Activated T-cell treated with anti-CD3 and anti-CD28 coated beads, Interleukin-2, amount 50 U/mL, for 72 hours (primary cell): ENCODE measurements at regions not wholly inside any gene's neighbourhood (a gene's known extent, or its start where the extent isn't known, plus 50 kb on each side); places are given as distances from the start of the nearest gene placed in this dataset.
"Not testable (repeated sequence)": the region's sequence is repeated elsewhere in the genome, so short reads cannot be mapped to it uniquely, and the experiment has no call there.

Experiments used
- ATAC-seq, 2 donors: fragments of 150-1000 bp; cut with Tn5 transposase; replicated peaks in 1 of 2; 2 replicates each; pipeline ENCODE4 v1.10.0; 2021; ENCODE audit warnings: moderate library complexity in 2 of 2, mild to moderate bottlenecking in 1 of 2
- DNase-seq, 2 donors: peaks; one replicate each; pipeline ENCODE4 v3.0.0; 2021 to 2022; ENCODE audit warnings: mixed read lengths in 1 of 2
- H3K27ac Mint-ChIP-seq: one replicate; pipeline ENCODE4 v1.8.0; 2022; ENCODE audit warnings: mild to moderate bottlenecking, moderate library complexity, mixed read lengths
- H3K27me3 Mint-ChIP-seq: one replicate; pipeline ENCODE4 v1.8.0; 2022; ENCODE audit warnings: low read depth, mixed read lengths
- H3K36me3 Mint-ChIP-seq, 2 donors: one replicate each; pipeline ENCODE4 v1.8.0; 2022; ENCODE audit warnings: mixed read lengths in 2 of 2, mild to moderate bottlenecking in 1 of 2; ENCODE audit not compliant: insufficient read depth in 2 of 2
- H3K4me1 Mint-ChIP-seq: one replicate; pipeline ENCODE4 v1.8.0; 2022; ENCODE audit warnings: low read depth, mixed read lengths
- H3K4me3 Mint-ChIP-seq, 2 donors: one replicate each; pipeline ENCODE4 v1.8.0; 2022; ENCODE audit warnings: mild to moderate bottlenecking in 2 of 2, mixed read lengths in 2 of 2, moderate library complexity in 2 of 2
- H3K9me3 Mint-ChIP-seq, 2 donors: one replicate each; pipeline ENCODE4 v1.8.0; 2022; ENCODE audit warnings: mixed read lengths in 2 of 2

- Mint-ChIP-seq H3K27me3 (no peaks in the 10 kb centered on the region), H3K4me1 (no peaks in the 10 kb centered on the region), H3K27ac (no peak overlapping the region), H3K9me3 (peaks cover 0 to 3% of the 10 kb centered on the region in 2 donors), H3K4me3 (no peak overlapping the region), H3K36me3 (no peaks in the 10 kb centered on the region)
- no peak for DNase-seq
- no peak for ATAC-seq
These were observed 153.9 kb upstream of the SETMAR start for GRCh38 chr3:4149296-4149695.

DNA sequence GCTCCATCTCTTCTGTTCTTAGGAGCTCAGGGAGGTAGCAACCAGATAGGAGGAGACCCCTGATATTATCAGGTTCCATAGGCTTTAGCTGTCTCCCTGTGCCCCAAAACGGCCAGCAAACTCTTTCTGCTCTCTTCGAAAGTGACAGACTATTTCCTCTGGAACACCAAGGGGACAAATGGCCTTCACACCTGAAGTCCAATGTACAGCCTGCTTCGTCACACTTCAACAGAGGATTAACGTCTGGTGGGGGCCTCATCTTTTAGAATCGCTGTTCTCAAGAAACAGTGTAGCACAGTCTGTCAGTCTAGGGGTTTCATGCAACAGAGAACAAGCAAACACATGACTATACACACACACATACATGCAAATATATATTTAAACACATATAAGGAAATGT is 152.4 kb upstream of the SETMAR start:
- H3K27ac Mint-ChIP-seq, result no peak overlapping the region
- DNase-seq, result no peak
- no peaks in the 10 kb centered on the region for H3K4me1 Mint-ChIP-seq
- peaks cover 0 to 3% of the 10 kb centered on the region in 2 donors for H3K9me3 Mint-ChIP-seq
- ATAC-seq, result no peak
- H3K36me3 Mint-ChIP-seq, result no peaks in the 10 kb centered on the region
- H3K27me3 Mint-ChIP-seq, result no peaks in the 10 kb centered on the region
- H3K4me3 Mint-ChIP-seq, result no peak overlapping the region

DNA sequence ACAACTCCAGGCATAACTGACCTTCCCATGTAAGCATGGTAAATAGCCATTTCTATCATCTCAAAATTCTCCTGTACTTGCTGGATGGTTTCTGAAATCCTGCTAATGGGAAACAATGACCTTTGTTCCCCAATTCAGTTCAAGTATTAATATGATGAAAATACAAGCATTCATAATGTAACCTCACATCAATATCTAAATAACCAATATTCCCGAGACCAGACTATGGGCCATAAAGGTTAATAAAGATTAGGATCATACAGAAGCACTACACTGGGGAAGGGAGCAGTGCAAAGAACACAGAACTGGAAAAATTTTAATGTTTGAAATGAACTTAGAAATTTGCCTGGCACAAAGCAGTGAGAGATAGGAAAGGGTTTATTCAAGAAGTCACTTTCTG is 151.3 kb upstream of the SETMAR start:
- Mint-ChIP-seq H3K4me1 (no peaks in the 10 kb centered on the region), H3K27me3 (no peaks in the 10 kb centered on the region), H3K4me3 (no peak overlapping the region), H3K27ac (no peak overlapping the region), H3K9me3 (peaks cover 0 to 3% of the 10 kb centered on the region in 2 donors), H3K36me3 (no peaks in the 10 kb centered on the region)
- ATAC-seq, result no peak
- DNase-seq, result no peak

GRCh38 chr3:4153771-4154170 is 149.4 kb upstream of the SETMAR start:
- Mint-ChIP-seq H3K4me3 (no peak overlapping the region), H3K27me3 (no peaks in the 10 kb centered on the region), H3K36me3 (no peaks in the 10 kb centered on the region), H3K27ac (no peak overlapping the region), H3K4me1 (no peaks in the 10 kb centered on the region), H3K9me3 (no peaks in the 10 kb centered on the region)
- DNase-seq, result no peak
- ATAC-seq, result no peak

- no peaks in the 10 kb centered on the region for H3K36me3 Mint-ChIP-seq
- no peaks in the 10 kb centered on the region for H3K27me3 Mint-ChIP-seq
- ATAC-seq, result no peak
- no peak overlapping the region for H3K27ac Mint-ChIP-seq
- H3K4me1 Mint-ChIP-seq, result no peaks in the 10 kb centered on the region
- DNase-seq, result no peak
- H3K9me3 Mint-ChIP-seq, result peaks cover 2 to 4% of the 10 kb centered on the region in 2 donors
- H3K4me3 Mint-ChIP-seq, result no peak overlapping the region
These were observed 144.8 kb upstream of the SETMAR start for GRCh38 chr3:4158329-4158728.

- ATAC-seq (no peak), DNase-seq (no peak)
- Mint-ChIP-seq H3K27me3 (no peaks in the 10 kb centered on the region), H3K9me3 (peaks cover 4% of the 10 kb centered on the region in 2 donors), H3K27ac (no peak overlapping the region), H3K36me3 (no peaks in the 10 kb centered on the region), H3K4me1 (no peaks in the 10 kb centered on the region), H3K4me3 (no peak overlapping the region)
These were observed 141.1 kb upstream of the SETMAR start for GRCh38 chr3:4162096-4162495.

- Mint-ChIP-seq H3K36me3 (no peaks in the 10 kb centered on the region), H3K27me3 (no peaks in the 10 kb centered on the region), H3K9me3 (peaks cover 4% of the 10 kb centered on the region in 2 donors), H3K27ac (no peak overlapping the region), H3K4me3 (no peak overlapping the region), H3K4me1 (no peaks in the 10 kb centered on the region)
- ATAC-seq (no peak), DNase-seq (no peak)
These were observed 140.2 kb upstream of the SETMAR start for GRCh38 chr3:4163011-4163410.

- no peak overlapping the region for H3K4me3 Mint-ChIP-seq
- H3K27me3 Mint-ChIP-seq, result no peaks in the 10 kb centered on the region
- no peak for ATAC-seq
- no peak overlapping the region for H3K27ac Mint-ChIP-seq
- peaks cover 0 to 3% of the 10 kb centered on the region in 2 donors for H3K9me3 Mint-ChIP-seq
- no peaks in the 10 kb centered on the region for H3K4me1 Mint-ChIP-seq
- H3K36me3 Mint-ChIP-seq, result no peaks in the 10 kb centered on the region
- no peak for DNase-seq
These were observed 136.6 kb upstream of the SETMAR start for GRCh38 chr3:4166540-4166939.

DNA sequence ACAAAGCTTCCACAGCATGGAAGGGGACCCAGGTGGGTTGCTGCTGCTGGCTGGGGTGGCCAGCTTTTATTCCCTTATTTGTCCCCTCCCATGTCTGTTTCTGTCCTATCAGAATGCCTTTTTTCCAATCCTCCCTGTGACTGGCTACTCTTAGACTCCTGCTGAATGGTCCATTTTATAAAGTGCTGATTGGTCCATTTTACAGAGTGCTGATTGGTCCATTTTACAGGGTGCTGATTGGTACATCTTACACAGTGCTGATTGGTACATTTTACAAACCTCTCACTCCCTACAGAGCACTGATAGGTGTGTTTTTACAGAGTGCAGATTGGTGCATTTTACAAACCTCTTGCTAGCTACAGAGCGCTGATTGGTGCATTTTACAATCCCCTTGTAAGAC is 135.9 kb upstream of the SETMAR start:
- H3K27me3 Mint-ChIP-seq, H3K36me3 Mint-ChIP-seq, H3K27ac Mint-ChIP-seq, H3K4me1 Mint-ChIP-seq, ATAC-seq, H3K9me3 Mint-ChIP-seq, H3K4me3 Mint-ChIP-seq, DNase-seq: not testable (repeated sequence)

DNA sequence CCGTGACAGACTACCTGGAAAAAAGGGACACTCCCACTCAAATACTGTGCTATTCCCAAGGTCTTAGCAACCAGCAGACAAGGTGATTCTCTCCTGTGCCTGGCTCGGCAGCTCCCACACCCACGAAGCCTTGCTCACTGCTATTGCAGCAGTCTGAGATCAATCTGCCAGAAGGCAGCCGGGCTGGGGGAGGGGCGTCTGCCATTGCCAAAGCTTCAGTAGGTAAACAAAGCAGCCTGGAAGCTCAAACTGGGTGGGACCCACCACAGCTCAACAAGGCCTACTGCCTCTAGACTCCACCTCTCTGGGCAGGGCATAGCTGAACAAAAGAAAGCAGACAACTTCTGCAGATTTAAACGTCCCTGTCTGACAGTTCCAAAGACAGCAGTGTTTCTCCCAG is 128.4 kb upstream of the SETMAR start:
- no peak for DNase-seq
- H3K27me3 Mint-ChIP-seq, result no peaks in the 10 kb centered on the region
- no peak for ATAC-seq
- no peaks in the 10 kb centered on the region for H3K4me1 Mint-ChIP-seq
- no peak overlapping the region for H3K27ac Mint-ChIP-seq
- H3K36me3 Mint-ChIP-seq, result peaks cover 2% of the 10 kb centered on the region in 2 donors
- H3K4me3 Mint-ChIP-seq, result no peak overlapping the region
- H3K9me3 Mint-ChIP-seq, result peaks cover 10 to 20% of the 10 kb centered on the region in 2 donors

GRCh38 chr3:4191971-4192370 is 111.2 kb upstream of the SETMAR start:
- Mint-ChIP-seq H3K27ac (no peak overlapping the region), H3K4me3 (no peak overlapping the region), H3K4me1 (no peaks in the 10 kb centered on the region), H3K36me3 (no peaks in the 10 kb centered on the region), H3K27me3 (no peaks in the 10 kb centered on the region), H3K9me3 (peaks cover 0 to 3% of the 10 kb centered on the region in 2 donors)
- ATAC-seq (no peak), DNase-seq (no peak)

- DNase-seq, result no peak
- H3K36me3 Mint-ChIP-seq, result no peaks in the 10 kb centered on the region
- no peaks in the 10 kb centered on the region for H3K4me1 Mint-ChIP-seq
- H3K27ac Mint-ChIP-seq, result no peak overlapping the region
- no peaks in the 10 kb centered on the region for H3K27me3 Mint-ChIP-seq
- no peak overlapping the region for H3K4me3 Mint-ChIP-seq
- no peak for ATAC-seq
- H3K9me3 Mint-ChIP-seq, result peaks cover 0 to 3% of the 10 kb centered on the region in 2 donors
These were observed 108.2 kb upstream of the SETMAR start for GRCh38 chr3:4195006-4195405.

DNA sequence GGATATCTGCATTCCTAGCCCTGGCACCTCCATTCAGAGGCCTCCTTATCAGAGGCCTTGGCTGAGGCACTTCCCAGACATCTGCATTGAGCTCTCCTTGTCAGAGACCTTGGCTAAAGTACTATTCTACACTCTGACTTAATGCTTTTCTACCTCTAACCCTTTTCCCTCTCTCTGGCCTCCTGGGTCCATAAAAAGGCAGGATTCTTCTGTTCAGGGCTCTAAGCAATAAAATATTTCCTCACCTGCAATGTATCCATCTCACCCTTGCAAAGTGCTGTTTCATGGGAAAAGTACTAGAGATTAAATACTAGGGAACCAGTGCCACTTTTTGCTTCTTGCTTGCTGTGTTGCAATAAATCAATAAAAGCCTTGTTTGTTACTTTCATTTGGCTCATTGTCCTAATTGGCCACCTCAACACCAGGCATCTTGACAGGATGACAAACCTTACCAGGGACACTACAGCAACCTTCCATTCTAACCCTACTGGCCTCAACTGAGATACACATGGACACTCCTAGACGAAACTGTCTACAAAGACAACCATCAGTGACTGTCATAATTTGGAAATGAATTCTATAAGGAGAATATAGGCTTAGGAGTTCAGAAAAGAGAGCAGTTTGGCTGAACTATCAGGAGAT is 106.5 kb upstream of the SETMAR start:
- ATAC-seq, result no peak
- no peaks in the 10 kb centered on the region for H3K36me3 Mint-ChIP-seq
- H3K9me3 Mint-ChIP-seq, result peaks cover 0 to 4% of the 10 kb centered on the region in 2 donors
- H3K4me1 Mint-ChIP-seq, result no peaks in the 10 kb centered on the region
- no peak overlapping the region for H3K4me3 Mint-ChIP-seq
- no peak overlapping the region for H3K27ac Mint-ChIP-seq
- DNase-seq, result no peak
- no peaks in the 10 kb centered on the region for H3K27me3 Mint-ChIP-seq

DNA sequence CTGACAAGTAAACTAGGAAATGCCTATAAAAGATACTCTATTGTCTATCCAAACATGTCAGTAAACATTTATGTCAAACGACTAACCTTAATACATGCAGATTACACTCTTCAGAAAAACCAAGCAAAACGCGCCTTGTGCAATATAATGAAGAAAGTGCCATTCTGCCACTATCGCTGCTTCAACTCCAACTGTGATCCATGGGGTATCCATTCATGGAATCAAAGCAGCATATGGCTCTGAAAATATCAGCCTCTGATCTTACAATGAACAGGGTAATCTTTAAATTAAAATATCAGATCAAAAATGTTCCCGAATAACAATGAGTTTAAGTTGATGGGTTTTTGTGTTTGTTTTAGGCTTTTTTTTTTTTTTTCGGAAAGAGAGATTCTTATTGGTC is 105.5 kb upstream of the SETMAR start:
- H3K27me3 Mint-ChIP-seq, result no peaks in the 10 kb centered on the region
- H3K4me1 Mint-ChIP-seq, result no peaks in the 10 kb centered on the region
- no peak for DNase-seq
- no peaks in the 10 kb centered on the region for H3K36me3 Mint-ChIP-seq
- no peak overlapping the region for H3K4me3 Mint-ChIP-seq
- no peak overlapping the region for H3K27ac Mint-ChIP-seq
- ATAC-seq, result no peak
- peaks cover 3 to 4% of the 10 kb centered on the region in 2 donors for H3K9me3 Mint-ChIP-seq
